Astrocyte of the cerebellum (primary cell): ENCODE measurements at regions not wholly inside any gene's neighbourhood (a gene's known extent, or its start where the extent isn't known, plus 50 kb on each side); places are given as distances from the start of the nearest gene placed in this dataset.

Experiments used
- DNase-seq: peaks from one replicate; pipeline ENCODE4 v3.0.0-alpha.2; 2011; ENCODE audit warnings: low read depth
- H3K4me3 ChIP-seq: 2 replicates; pipeline ENCODE4 v1.5.1; 2011; ENCODE audit warnings: mild to moderate bottlenecking, low read depth, low read length, moderate library complexity
- CTCF ChIP-seq: IDR thresholded peaks from 2 replicates; pipeline ENCODE4 v1.5.1; 2012; ENCODE audit warnings: low read length, low read depth, moderate library complexity, mild to moderate bottlenecking; ENCODE audit errors: missing control alignments
- in situ Hi-C: cut with HindIII; loops from 2 replicates; pipeline ENCODE4 v1.10.0; 2017; ENCODE audit warnings: low sequenced_read_pairs

GRCh38 chr9:89777544-89777943 lies 172.7 kb downstream of the GADD45G start:
- H3K4me3 ChIP-seq: no peak overlapping the region
- no peak for TF ChIP-seq CTCF
- in situ Hi-C loops: no loop called here
- DNase-seq: no peak

- TF ChIP-seq CTCF: no peak
- H3K4me3 ChIP-seq: no peak overlapping the region
- in situ Hi-C loops: no loop called here
- DNase-seq: no peak
Observed at GRCh38 chr9:89778100-89779090, 173.6 kb downstream of the GADD45G start.

- no peak overlapping the region for H3K4me3 ChIP-seq
- TF ChIP-seq CTCF: no peak
- no peak for DNase-seq
- in situ Hi-C loops: no loop called here
Observed at GRCh38 chr9:89779405-89780203, 174.8 kb downstream of the GADD45G start.

GRCh38 chr9:89780959-89781358 lies 176.1 kb downstream of the GADD45G start:
- DNase-seq: no peak
- no peak overlapping the region for H3K4me3 ChIP-seq
- TF ChIP-seq CTCF: no peak
- in situ Hi-C loops: no loop called here

GRCh38 chr9:89781838-89782540 lies 177.2 kb downstream of the GADD45G start:
- no peak overlapping the region for H3K4me3 ChIP-seq
- in situ Hi-C loops: no loop called here
- no peak for DNase-seq
- TF ChIP-seq CTCF: no peak

GRCh38 chr9:89786655-89787054 lies 181.8 kb downstream of the GADD45G start:
- no peak for DNase-seq
- in situ Hi-C loops: no loop called here
- no peak for TF ChIP-seq CTCF
- no peak overlapping the region for H3K4me3 ChIP-seq
